ENCODE measurements at regions not wholly inside any gene's neighbourhood (a gene's known extent, or its start where the extent isn't known, plus 50 kb on each side); places are given as distances from the start of the nearest gene placed in this dataset.

- TF ChIP-seq POLR2AphosphoS5 (IDR thresholded peaks at IDR 0.05; ENCODE audit: control insufficient read depth, insufficient read depth, low read depth, low read length) = no peak
- TF ChIP-seq, protein P1, sequence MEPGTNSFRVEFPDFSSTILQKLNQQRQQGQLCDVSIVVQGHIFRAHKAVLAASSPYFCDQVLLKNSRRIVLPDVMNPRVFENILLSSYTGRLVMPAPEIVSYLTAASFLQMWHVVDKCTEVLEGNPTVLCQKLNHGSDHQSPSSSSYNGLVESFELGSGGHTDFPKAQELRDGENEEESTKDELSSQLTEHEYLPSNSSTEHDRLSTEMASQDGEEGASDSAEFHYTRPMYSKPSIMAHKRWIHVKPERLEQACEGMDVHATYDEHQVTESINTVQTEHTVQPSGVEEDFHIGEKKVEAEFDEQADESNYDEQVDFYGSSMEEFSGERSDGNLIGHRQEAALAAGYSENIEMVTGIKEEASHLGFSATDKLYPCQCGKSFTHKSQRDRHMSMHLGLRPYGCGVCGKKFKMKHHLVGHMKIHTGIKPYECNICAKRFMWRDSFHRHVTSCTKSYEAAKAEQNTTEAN (CRISPR knock-in tag; IDR thresholded peaks at IDR 0.05) = no peak
- no peak for TF ChIP-seq REST (IDR thresholded peaks at IDR 0.05; ENCODE audit: borderline replicate concordance)
- no peak for TF ChIP-seq REST (CRISPR knock-in tag; IDR thresholded peaks at IDR 0.05; ENCODE audit: low read depth)
- TF ChIP-seq, protein P2, sequence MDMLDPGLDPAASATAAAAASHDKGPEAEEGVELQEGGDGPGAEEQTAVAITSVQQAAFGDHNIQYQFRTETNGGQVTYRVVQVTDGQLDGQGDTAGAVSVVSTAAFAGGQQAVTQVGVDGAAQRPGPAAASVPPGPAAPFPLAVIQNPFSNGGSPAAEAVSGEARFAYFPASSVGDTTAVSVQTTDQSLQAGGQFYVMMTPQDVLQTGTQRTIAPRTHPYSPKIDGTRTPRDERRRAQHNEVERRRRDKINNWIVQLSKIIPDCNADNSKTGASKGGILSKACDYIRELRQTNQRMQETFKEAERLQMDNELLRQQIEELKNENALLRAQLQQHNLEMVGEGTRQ (CRISPR knock-in tag; IDR thresholded peaks at IDR 0.05) = no peak
- no peak for TF ChIP-seq CHD2 (IDR thresholded peaks at IDR 0.05; ENCODE audit: low read depth, low read length)
- TF ChIP-seq ZNF274 (IDR thresholded peaks at IDR 0.05; ENCODE audit: borderline replicate concordance, low read depth, low read length) = no peak
- TF ChIP-seq, protein P3, sequence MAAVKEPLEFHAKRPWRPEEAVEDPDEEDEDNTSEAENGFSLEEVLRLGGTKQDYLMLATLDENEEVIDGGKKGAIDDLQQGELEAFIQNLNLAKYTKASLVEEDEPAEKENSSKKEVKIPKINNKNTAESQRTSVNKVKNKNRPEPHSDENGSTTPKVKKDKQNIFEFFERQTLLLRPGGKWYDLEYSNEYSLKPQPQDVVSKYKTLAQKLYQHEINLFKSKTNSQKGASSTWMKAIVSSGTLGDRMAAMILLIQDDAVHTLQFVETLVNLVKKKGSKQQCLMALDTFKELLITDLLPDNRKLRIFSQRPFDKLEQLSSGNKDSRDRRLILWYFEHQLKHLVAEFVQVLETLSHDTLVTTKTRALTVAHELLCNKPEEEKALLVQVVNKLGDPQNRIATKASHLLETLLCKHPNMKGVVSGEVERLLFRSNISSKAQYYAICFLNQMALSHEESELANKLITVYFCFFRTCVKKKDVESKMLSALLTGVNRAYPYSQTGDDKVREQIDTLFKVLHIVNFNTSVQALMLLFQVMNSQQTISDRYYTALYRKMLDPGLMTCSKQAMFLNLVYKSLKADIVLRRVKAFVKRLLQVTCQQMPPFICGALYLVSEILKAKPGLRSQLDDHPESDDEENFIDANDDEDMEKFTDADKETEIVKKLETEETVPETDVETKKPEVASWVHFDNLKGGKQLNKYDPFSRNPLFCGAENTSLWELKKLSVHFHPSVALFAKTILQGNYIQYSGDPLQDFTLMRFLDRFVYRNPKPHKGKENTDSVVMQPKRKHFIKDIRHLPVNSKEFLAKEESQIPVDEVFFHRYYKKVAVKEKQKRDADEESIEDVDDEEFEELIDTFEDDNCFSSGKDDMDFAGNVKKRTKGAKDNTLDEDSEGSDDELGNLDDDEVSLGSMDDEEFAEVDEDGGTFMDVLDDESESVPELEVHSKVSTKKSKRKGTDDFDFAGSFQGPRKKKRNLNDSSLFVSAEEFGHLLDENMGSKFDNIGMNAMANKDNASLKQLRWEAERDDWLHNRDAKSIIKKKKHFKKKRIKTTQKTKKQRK (IDR thresholded peaks at IDR 0.05; ENCODE audit: borderline replicate concordance, low read depth, low read length) = no peak
- no peak for TF ChIP-seq SAP30 (IDR thresholded peaks at IDR 0.05; ENCODE audit: borderline replicate concordance, insufficient read depth, low read depth, low read length, poor library complexity, severe bottlenecking)
- TF ChIP-seq KDM4B (IDR thresholded peaks at IDR 0.05; ENCODE audit: borderline replicate concordance in 2 of 2, low read depth in 1 of 2) = no peak
- TF ChIP-seq, protein P4, sequence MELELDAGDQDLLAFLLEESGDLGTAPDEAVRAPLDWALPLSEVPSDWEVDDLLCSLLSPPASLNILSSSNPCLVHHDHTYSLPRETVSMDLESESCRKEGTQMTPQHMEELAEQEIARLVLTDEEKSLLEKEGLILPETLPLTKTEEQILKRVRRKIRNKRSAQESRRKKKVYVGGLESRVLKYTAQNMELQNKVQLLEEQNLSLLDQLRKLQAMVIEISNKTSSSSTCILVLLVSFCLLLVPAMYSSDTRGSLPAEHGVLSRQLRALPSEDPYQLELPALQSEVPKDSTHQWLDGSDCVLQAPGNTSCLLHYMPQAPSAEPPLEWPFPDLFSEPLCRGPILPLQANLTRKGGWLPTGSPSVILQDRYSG (tag; conservative IDR thresholded peaks at IDR 0.05; ENCODE audit: low read depth) = no peak
- no peak for TF ChIP-seq NR2C1 (IDR thresholded peaks at IDR 0.05)
- no peak for TF ChIP-seq NR2C1 (tag; IDR thresholded peaks at IDR 0.05)
- TF ChIP-seq STAT5A (IDR thresholded peaks at IDR 0.05; ENCODE audit: borderline replicate concordance, low read length) = no peak
Measured at GRCh38 chr5:56298336-56299090, 65.4 kb upstream of the ANKRD55 start.

Data from K562 (cell line).